ENCODE measurements at regions not wholly inside any gene's neighbourhood (a gene's known extent, or its start where the extent isn't known, plus 50 kb on each side); places are given as distances from the start of the nearest gene placed in this dataset.

GRCh38 chr9:1201262-1201661 is 151.1 kb downstream of the DMRT2 start:
- no peak for TF ChIP-seq POLR2AphosphoS5 (IDR thresholded peaks at IDR 0.05)
- TF ChIP-seq POLR2A (IDR thresholded peaks at IDR 0.05) = no peak
- no peak for TF ChIP-seq CTCF (IDR thresholded peaks at IDR 0.05)
- no peak for TF ChIP-seq EP300 (IDR thresholded peaks at IDR 0.05)

Measured in stomach (tissue), 4 donors.